Panc1 (cell line): ENCODE measurements at regions not wholly inside any gene's neighbourhood (a gene's known extent, or its start where the extent isn't known, plus 50 kb on each side); places are given as distances from the start of the nearest gene placed in this dataset.

Experiments used
- ATAC-seq: fragments of 200-7000 bp; cut with Tn5 transposase; 2 replicates; pipeline ENCODE4 v1.9.1; 2020; ENCODE audit warnings: mild to moderate bottlenecking, moderate library complexity
- BruUV-seq: library from RNA; stranded (reverse); fragments of 400-500 nt; replicated peaks from 2 replicates; lab custom pipeline; 2021; lab: Mats Ljungman, UMichigan
- CTCF ChIA-PET: fragments of 300-600 bp; sonication (Branson Sonifier 250); formaldehyde crosslinking; loops from one replicate; lab custom pipeline; 2022; ENCODE audit warnings: antibody characterized with exemption; lab: Charles Lee
- POLR2A ChIA-PET: fragments of 300-600 bp; sonication (Branson Sonifier 250); formaldehyde crosslinking; loops from one replicate; lab custom pipeline; 2022; ENCODE audit warnings: antibody characterized with exemption; lab: Charles Lee
- DNase-seq: peaks from one replicate; pipeline ENCODE4 v3.0.0-alpha.2; 2010; ENCODE audit warnings: low read depth, low spot score
- H3K27ac ChIP-seq: 2 replicates; pipeline ENCODE4 v1.5.1; 2011; ENCODE audit warnings: mild to moderate bottlenecking, low read length, inconsistent platforms
- H3K27me3 ChIP-seq: fragments of 200-500 bp; sonication (Bioruptor generic); 2 replicates; pipeline ENCODE4 v1.6.0; 2014; ENCODE audit warnings: low read length, inconsistent platforms; ENCODE audit not compliant: control insufficient read depth, insufficient read depth
- H3K36me3 ChIP-seq: fragments of 200-500 bp; sonication (Bioruptor generic); 2 replicates; pipeline ENCODE4 v1.5.1; 2014; ENCODE audit warnings: inconsistent platforms, mild to moderate bottlenecking, low read length, moderate library complexity; ENCODE audit not compliant: control insufficient read depth, insufficient read depth
- H3K4me1 ChIP-seq: 2 replicates; pipeline ENCODE4 v1.5.1; 2011; ENCODE audit warnings: inconsistent platforms, mild to moderate bottlenecking, low read length, moderate library complexity; ENCODE audit not compliant: control insufficient read depth, insufficient read depth
- H3K4me3 ChIP-seq, 2 experiments: 2 replicates each; pipeline ENCODE4 v1.5.1; 2011 to 2012; ENCODE audit warnings: low read depth in 2 of 2, low read length in 2 of 2, mild to moderate bottlenecking in 2 of 2, inconsistent platforms in 1 of 2, moderate library complexity in 1 of 2
- H3K9me3 ChIP-seq: fragments of 200-500 bp; sonication (Bioruptor generic); 2 replicates; pipeline ENCODE4 v1.5.1; 2014; ENCODE audit warnings: low read depth, mild to moderate bottlenecking, inconsistent platforms, low read length, moderate library complexity; ENCODE audit not compliant: control insufficient read depth, insufficient read depth
- CTCF ChIP-seq: fragments of 450-650 bp; IDR thresholded peaks from 2 replicates; pipeline ENCODE4 v1.5.1; 2017; ENCODE audit warnings: mild to moderate bottlenecking
- POLR2AphosphoS5 ChIP-seq: IDR thresholded peaks from 2 replicates; pipeline ENCODE4 v1.6.1; 2012; ENCODE audit warnings: mild to moderate bottlenecking, low read depth, low read length, moderate library complexity
- REST ChIP-seq, 2 experiments: IDR thresholded peaks; 2 replicates each; pipeline ENCODE4 v1.6.1; 2011 to 2012; ENCODE audit warnings: low read depth in 2 of 2, control low read depth in 1 of 2, low read length in 1 of 2, mild to moderate bottlenecking in 1 of 2, moderate library complexity in 1 of 2; ENCODE audit not compliant: insufficient read depth in 1 of 2
- SIN3A ChIP-seq: IDR thresholded peaks from 2 replicates; pipeline ENCODE4 v1.6.1; 2012; ENCODE audit warnings: low read depth, mild to moderate bottlenecking, low read length, moderate library complexity, borderline replicate concordance; ENCODE audit not compliant: insufficient read depth
- TCF7L2 ChIP-seq: IDR thresholded peaks from 2 replicates; pipeline ENCODE4 v1.6.1; 2011; ENCODE audit warnings: mild to moderate bottlenecking, low read depth, low read length, inconsistent platforms
- in situ Hi-C: cut with HindIII; loops from 2 replicates; pipeline ENCODE4 v1.10.0; 2016; ENCODE audit warnings: low sequenced_read_pairs, low pct_unique_long_range_greater_than_20kb
- intact Hi-C: fragments of 100-400 bp; cut with micrococcal nuclease; formaldehyde crosslinking; loops from one replicate; pipeline ENCODE4 v1.10.0; 2022; ENCODE audit not compliant: unreplicated experiment

- ChIA-PET POLR2A (no interaction called here), CTCF (no interaction called here)
- H3K36me3 ChIP-seq: no peaks in the 10 kb centered on the region
- no peak overlapping the region for H3K27ac ChIP-seq
- H3K27me3 ChIP-seq: no peaks in the 10 kb centered on the region
- in situ Hi-C loops: no loop called here
- no TSS peak for BruUV-seq
- TF ChIP-seq SIN3A (no peak), REST (IDR thresholded peaks at IDR 0.05; ENCODE audit: insufficient read depth in 1 of 2, low read depth in 2 of 2, low read length in 1 of 2) (no peak), POLR2AphosphoS5 (no peak), TCF7L2 (no peak), CTCF (no peak)
- H3K4me1 ChIP-seq: peaks cover 4% of the 10 kb centered on the region; the same call in 1 of the 2 replicates
- ATAC-seq (no peak), DNase-seq (no peak)
- intact Hi-C loops: no loop called here
- H3K4me3 ChIP-seq: no peak overlapping the region
- H3K9me3 ChIP-seq: no peaks in the 10 kb centered on the region
Measured at GRCh38 chr6:138567052-138567451, 67.8 kb upstream of the NHSL1 start.

GRCh38 chr6:138568997-138569396 is 69.7 kb upstream of the NHSL1 start:
- no TSS peak for BruUV-seq
- Histone ChIP-seq H3K27ac (no peak overlapping the region), H3K9me3 (no peaks in the 10 kb centered on the region), H3K4me1 (peaks cover 15% of the 10 kb centered on the region; the same call in 1 of the 2 replicates), H3K27me3 (no peaks in the 10 kb centered on the region), H3K4me3 (no peak overlapping the region), H3K36me3 (no peaks in the 10 kb centered on the region)
- DNase-seq (no peak), ATAC-seq (no peak)
- POLR2A ChIA-PET: no interaction called here
- CTCF ChIA-PET: no interaction called here
- in situ Hi-C loops: no loop called here
- intact Hi-C loops: no loop called here
- TF ChIP-seq TCF7L2 (no peak), SIN3A (no peak)

GRCh38 chr6:138569554-138569953 is 70.3 kb upstream of the NHSL1 start:
- in situ Hi-C loops: no loop called here
- H3K36me3 ChIP-seq: no peaks in the 10 kb centered on the region
- DNase-seq: no peak
- TSS peak; percentile 52 for BruUV-seq
- no peak overlapping the region for H3K27ac ChIP-seq
- no peak for ATAC-seq
- no peak for TF ChIP-seq REST (IDR thresholded peaks at IDR 0.05; ENCODE audit: insufficient read depth in 1 of 2, low read depth in 2 of 2, low read length in 1 of 2)
- no peak for TF ChIP-seq POLR2AphosphoS5
- no peak overlapping the region for H3K4me3 ChIP-seq
- CTCF ChIA-PET: interaction anchor here (1.0 kb wide), 1 partner anchor 23 kb away, joined by 3 read pairs; no protein-coding TSS in a partner anchor
- intact Hi-C loops: no loop called here
- H3K27me3 ChIP-seq: no peaks in the 10 kb centered on the region
- POLR2A ChIA-PET: no interaction called here
- no peaks in the 10 kb centered on the region for H3K9me3 ChIP-seq
- H3K4me1 ChIP-seq: peaks cover 15% of the 10 kb centered on the region; the same call in 1 of the 2 replicates
